Neutrophil (primary cell): ENCODE measurements at regions not wholly inside any gene's neighbourhood (a gene's known extent, or its start where the extent isn't known, plus 50 kb on each side); places are given as distances from the start of the nearest gene placed in this dataset.

Experiments
- H3K27ac ChIP-seq: fragments of 200-600 bp; sonication (generic); 2 replicates; pipeline ENCODE4 v1.5.1; 2016; ENCODE audit warnings: mild to moderate bottlenecking, moderate library complexity
- H3K27me3 ChIP-seq: fragments of 200-600 bp; sonication (generic); 2 replicates; pipeline ENCODE4 v1.6.0; 2016; ENCODE audit warnings: mild to moderate bottlenecking
- H3K36me3 ChIP-seq: fragments of 200-600 bp; sonication (generic); 2 replicates; pipeline ENCODE4 v1.5.1; 2017
- H3K4me1 ChIP-seq, 2 experiments: fragments of 200-600 bp in 1 of 2; sonication (generic) in 1 of 2; 1 replicate in 1 of 2; 2 replicates in 1 of 2; pipeline versions ENCODE4 v1.5.1 to v1.6.1; 2013 to 2016; ENCODE audit warnings: low read depth in 1 of 2, low read length in 1 of 2, mild to moderate bottlenecking in 1 of 2, moderate library complexity in 1 of 2; ENCODE audit not compliant: control insufficient read depth in 1 of 2, insufficient read depth in 1 of 2
- H3K4me3 ChIP-seq, 2 experiments: fragments of 200-600 bp in 1 of 2; sonication (generic) in 1 of 2; 1 replicate in 1 of 2; 2 replicates in 1 of 2; pipeline ENCODE4 v1.5.1; 2013 to 2016; ENCODE audit warnings: low read depth in 1 of 2, low read length in 1 of 2, mild to moderate bottlenecking in 1 of 2, moderate library complexity in 1 of 2
- H3K9me3 ChIP-seq: fragments of 200-600 bp; sonication (generic); 2 replicates; pipeline ENCODE4 v1.5.1; 2016
- CTCF ChIP-seq: fragments of 200-600 bp; sonication (generic); IDR thresholded peaks from 2 replicates; pipeline ENCODE4 v1.5.1; 2016; ENCODE audit warnings: antibody characterized with exemption

- Histone ChIP-seq H3K27me3 (peaks cover 5% of the 10 kb centered on the region), H3K9me3 (no peaks in the 10 kb centered on the region), H3K27ac (no peak overlapping the region), H3K4me3 (no peak overlapping the region), H3K36me3 (no peaks in the 10 kb centered on the region), H3K4me1 (peaks cover 7 to 8% of the 10 kb centered on the region in 2 experiments)
- no peak for TF ChIP-seq CTCF
Measured at GRCh38 chr14:97757491-97757890, 960.3 kb downstream of the VRK1 start.

- H3K27ac ChIP-seq = no peak overlapping the region
- TF ChIP-seq CTCF = no peak
- no peak overlapping the region for H3K4me3 ChIP-seq
- H3K4me1 ChIP-seq = peaks cover 13% of the 10 kb centered on the region in 2 experiments
- peaks cover under 1% of the 10 kb centered on the region for H3K27me3 ChIP-seq
- no peaks in the 10 kb centered on the region for H3K9me3 ChIP-seq
- H3K36me3 ChIP-seq = no peaks in the 10 kb centered on the region
Measured at GRCh38 chr14:97760050-97760449, 962.9 kb downstream of the VRK1 start.

- Histone ChIP-seq H3K36me3 (no peaks in the 10 kb centered on the region), H3K4me3 (no peak overlapping the region), H3K27me3 (no peaks in the 10 kb centered on the region), H3K4me1 (peaks cover 13% of the 10 kb centered on the region in 2 experiments), H3K9me3 (no peaks in the 10 kb centered on the region), H3K27ac (no peak overlapping the region)
- no peak for TF ChIP-seq CTCF
Measured at GRCh38 chr14:97762386-97762785, 965.2 kb downstream of the VRK1 start.

GRCh38 chr14:97771340-97772045 lies 974.3 kb downstream of the VRK1 start:
- Histone ChIP-seq H3K36me3 (no peaks in the 10 kb centered on the region), H3K4me1 (no peaks in the 10 kb centered on the region), H3K4me3 (no peak overlapping the region), H3K9me3 (no peaks in the 10 kb centered on the region), H3K27me3 (no peaks in the 10 kb centered on the region), H3K27ac (no peak overlapping the region)
- no peak for TF ChIP-seq CTCF

GRCh38 chr14:97773598-97773997 lies 976.4 kb downstream of the VRK1 start:
- Histone ChIP-seq H3K36me3 (no peaks in the 10 kb centered on the region), H3K27me3 (no peaks in the 10 kb centered on the region), H3K27ac (no peak overlapping the region), H3K9me3 (no peaks in the 10 kb centered on the region), H3K4me3 (no peak overlapping the region), H3K4me1 (no peaks in the 10 kb centered on the region)
- no peak for TF ChIP-seq CTCF
